ENCODE measurements at regions not wholly inside any gene's neighbourhood (a gene's known extent, or its start where the extent isn't known, plus 50 kb on each side); places are given as distances from the start of the nearest gene placed in this dataset.

- TF ChIP-seq CTCF (IDR thresholded peaks at IDR 0.05) = no peak
- TF ChIP-seq POLR2A (IDR thresholded peaks at IDR 0.05) = no peak
Measured at GRCh38 chr5:4018007-4018406, 422.4 kb downstream of the IRX1 start.
